HEK293 (cell line): ENCODE measurements at regions not wholly inside any gene's neighbourhood (a gene's known extent, or its start where the extent isn't known, plus 50 kb on each side); places are given as distances from the start of the nearest gene placed in this dataset.

Experiments
- MYNN ChIP-seq: fragments of 450-650 bp; formaldehyde crosslinking; IDR thresholded peaks from 2 replicates; pipeline ENCODE4 v1.5.1; 2016; ENCODE audit warnings: missing biosample characterization, missing genetic modification characterization, borderline replicate concordance
- PRDM10 ChIP-seq: fragments of 450-650 bp; formaldehyde crosslinking; IDR thresholded peaks from 2 replicates; pipeline ENCODE4 v1.5.1; 2016; ENCODE audit warnings: missing biosample characterization, missing genetic modification characterization
- REST ChIP-seq: fragments of 450-650 bp; formaldehyde crosslinking; IDR thresholded peaks from 2 replicates; pipeline ENCODE4 v1.5.1; 2016; ENCODE audit warnings: missing biosample characterization, missing genetic modification characterization
- ZNF274 ChIP-seq, 2 experiments: fragments of 200-500 bp in 1 of 2; fragments of 450-650 bp in 1 of 2; sonication (Bioruptor generic) in 1 of 2; formaldehyde crosslinking in 1 of 2; IDR thresholded peaks; 2 replicates each; pipeline versions ENCODE4 v1.5.1 to v1.6.1; 2014 to 2016; ENCODE audit warnings: borderline replicate concordance in 1 of 2, inconsistent platforms in 1 of 2, low read length in 1 of 2, missing biosample characterization in 1 of 2, missing genetic modification characterization in 1 of 2
- ZNF335 ChIP-seq: fragments of 450-650 bp; formaldehyde crosslinking; conservative IDR thresholded peaks from 2 replicates; pipeline ENCODE4 v1.5.1; 2016; ENCODE audit warnings: missing biosample characterization, missing genetic modification characterization
- ZNF449 ChIP-seq: fragments of 450-650 bp; formaldehyde crosslinking; IDR thresholded peaks from 2 replicates; pipeline ENCODE4 v1.5.1; 2017; ENCODE audit warnings: missing biosample characterization, mild to moderate bottlenecking, missing genetic modification characterization, moderate library complexity
- ZNF501 ChIP-seq: fragments of 450-650 bp; formaldehyde crosslinking; IDR thresholded peaks from 2 replicates; pipeline ENCODE4 v1.5.1; 2016; ENCODE audit warnings: missing biosample characterization, missing genetic modification characterization
- ZNF629 ChIP-seq: fragments of 450-650 bp; formaldehyde crosslinking; IDR thresholded peaks from 2 replicates; pipeline ENCODE4 v1.5.1; 2017; ENCODE audit warnings: missing biosample characterization, missing genetic modification characterization
- ZNF639 ChIP-seq: fragments of 450-650 bp; formaldehyde crosslinking; IDR thresholded peaks from 2 replicates; pipeline ENCODE4 v1.5.1; 2016; ENCODE audit warnings: missing biosample characterization, missing genetic modification characterization
- ZNF664 ChIP-seq: fragments of 450-650 bp; formaldehyde crosslinking; IDR thresholded peaks from 2 replicates; pipeline ENCODE4 v1.5.1; 2016; ENCODE audit warnings: missing biosample characterization, missing genetic modification characterization
- ZSCAN16 ChIP-seq: fragments of 450-650 bp; formaldehyde crosslinking; IDR thresholded peaks from 2 replicates; pipeline ENCODE4 v1.5.1; 2016; ENCODE audit warnings: missing biosample characterization, missing genetic modification characterization
- ZXDB ChIP-seq: fragments of 450-650 bp; formaldehyde crosslinking; IDR thresholded peaks from 2 replicates; pipeline ENCODE4 v1.5.1; 2016; ENCODE audit warnings: missing biosample characterization, missing genetic modification characterization
- TF ChIP-seq, protein P1 (sequence below): fragments of 450-650 bp; formaldehyde crosslinking; IDR thresholded peaks from 2 replicates; pipeline ENCODE4 v1.5.1; 2016; ENCODE audit warnings: missing biosample characterization, missing genetic modification characterization
- TF ChIP-seq, protein P2 (sequence below): sonication (generic); formaldehyde crosslinking; IDR thresholded peaks from 2 replicates; pipeline ENCODE4 v1.8.1; 2022; ENCODE audit warnings: mild to moderate bottlenecking, moderate library complexity, missing genetic modification reagents

GRCh38 chr9:71254592-71255277 lies 133.3 kb upstream of the TRPM3 start:
- TF ChIP-seq, protein P1, sequence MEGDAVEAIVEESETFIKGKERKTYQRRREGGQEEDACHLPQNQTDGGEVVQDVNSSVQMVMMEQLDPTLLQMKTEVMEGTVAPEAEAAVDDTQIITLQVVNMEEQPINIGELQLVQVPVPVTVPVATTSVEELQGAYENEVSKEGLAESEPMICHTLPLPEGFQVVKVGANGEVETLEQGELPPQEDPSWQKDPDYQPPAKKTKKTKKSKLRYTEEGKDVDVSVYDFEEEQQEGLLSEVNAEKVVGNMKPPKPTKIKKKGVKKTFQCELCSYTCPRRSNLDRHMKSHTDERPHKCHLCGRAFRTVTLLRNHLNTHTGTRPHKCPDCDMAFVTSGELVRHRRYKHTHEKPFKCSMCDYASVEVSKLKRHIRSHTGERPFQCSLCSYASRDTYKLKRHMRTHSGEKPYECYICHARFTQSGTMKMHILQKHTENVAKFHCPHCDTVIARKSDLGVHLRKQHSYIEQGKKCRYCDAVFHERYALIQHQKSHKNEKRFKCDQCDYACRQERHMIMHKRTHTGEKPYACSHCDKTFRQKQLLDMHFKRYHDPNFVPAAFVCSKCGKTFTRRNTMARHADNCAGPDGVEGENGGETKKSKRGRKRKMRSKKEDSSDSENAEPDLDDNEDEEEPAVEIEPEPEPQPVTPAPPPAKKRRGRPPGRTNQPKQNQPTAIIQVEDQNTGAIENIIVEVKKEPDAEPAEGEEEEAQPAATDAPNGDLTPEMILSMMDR (tag by site-specific recombination), result no peak
- TF ChIP-seq, protein P2, sequence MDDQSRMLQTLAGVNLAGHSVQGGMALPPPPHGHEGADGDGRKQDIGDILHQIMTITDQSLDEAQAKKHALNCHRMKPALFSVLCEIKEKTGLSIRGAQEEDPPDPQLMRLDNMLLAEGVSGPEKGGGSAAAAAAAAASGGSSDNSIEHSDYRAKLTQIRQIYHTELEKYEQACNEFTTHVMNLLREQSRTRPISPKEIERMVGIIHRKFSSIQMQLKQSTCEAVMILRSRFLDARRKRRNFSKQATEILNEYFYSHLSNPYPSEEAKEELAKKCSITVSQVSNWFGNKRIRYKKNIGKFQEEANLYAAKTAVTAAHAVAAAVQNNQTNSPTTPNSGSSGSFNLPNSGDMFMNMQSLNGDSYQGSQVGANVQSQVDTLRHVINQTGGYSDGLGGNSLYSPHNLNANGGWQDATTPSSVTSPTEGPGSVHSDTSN, result no peak
- TF ChIP-seq ZNF335 (tag by site-specific recombination) (no peak), ZXDB (tag by site-specific recombination) (no peak), ZNF629 (no peak), ZNF664 (tag by site-specific recombination) (no peak), ZNF449 (tag by site-specific recombination) (no peak), PRDM10 (tag by site-specific recombination) (no peak), REST (tag by site-specific recombination) (no peak), ZSCAN16 (tag by site-specific recombination) (no peak), MYNN (no peak), ZNF639 (tag by site-specific recombination) (no peak), ZNF274 (IDR thresholded peaks at IDR 0.05; ENCODE audit: low read length) (no peak), ZNF274 (tag by site-specific recombination; IDR thresholded peaks at IDR 0.05; ENCODE audit: borderline replicate concordance) (no peak), ZNF501 (no peak)
